GM19351 (cell line): ENCODE measurements at regions not wholly inside any gene's neighbourhood (a gene's known extent, or its start where the extent isn't known, plus 50 kb on each side); places are given as distances from the start of the nearest gene placed in this dataset.

ENCODE experiments used
- ATAC-seq: cut with Tn5 transposase; IDR thresholded peaks from one replicate; pipeline ENCODE4 v1.9.1; 2021; ENCODE audit warnings: mild to moderate bottlenecking, moderate library complexity; ENCODE audit not compliant: unreplicated experiment

DNA sequence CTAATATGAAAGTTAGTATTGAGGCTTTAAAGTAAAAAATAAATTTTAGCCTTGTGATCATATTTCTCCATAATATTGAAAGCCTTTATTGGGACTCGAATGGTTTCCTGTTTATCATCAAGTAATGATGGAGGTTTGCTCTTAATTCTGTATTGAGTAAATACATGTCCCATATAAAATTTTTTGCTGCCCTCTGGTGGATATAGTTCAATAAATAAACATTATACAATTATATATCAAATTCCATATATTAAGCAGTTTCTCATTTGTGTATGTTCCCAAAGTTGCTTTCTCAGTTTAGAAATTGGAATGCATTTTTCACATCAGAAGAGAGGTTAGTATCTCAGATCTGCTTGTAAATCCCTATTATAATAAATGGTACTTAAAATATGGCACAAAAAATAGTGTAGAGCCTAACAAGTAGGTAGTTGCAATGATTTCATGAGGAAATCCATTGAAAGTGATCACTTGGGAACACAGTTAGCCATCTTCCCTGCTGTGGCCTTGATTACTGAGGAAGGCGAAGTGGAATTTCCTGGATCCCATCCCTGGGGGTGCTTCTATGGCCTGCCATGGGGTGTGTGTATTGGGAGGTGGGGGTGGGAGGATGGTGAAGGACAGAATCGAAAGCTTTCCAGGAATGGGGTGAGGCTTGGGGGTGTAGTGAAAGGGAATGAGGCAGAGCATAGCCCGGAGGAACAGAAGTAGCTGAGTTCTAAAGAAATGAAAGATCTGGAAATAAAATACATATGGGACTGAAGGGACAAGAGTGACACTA is 84.1 kb upstream of the C21orf91 start:
- ATAC-seq, result no peak

DNA sequence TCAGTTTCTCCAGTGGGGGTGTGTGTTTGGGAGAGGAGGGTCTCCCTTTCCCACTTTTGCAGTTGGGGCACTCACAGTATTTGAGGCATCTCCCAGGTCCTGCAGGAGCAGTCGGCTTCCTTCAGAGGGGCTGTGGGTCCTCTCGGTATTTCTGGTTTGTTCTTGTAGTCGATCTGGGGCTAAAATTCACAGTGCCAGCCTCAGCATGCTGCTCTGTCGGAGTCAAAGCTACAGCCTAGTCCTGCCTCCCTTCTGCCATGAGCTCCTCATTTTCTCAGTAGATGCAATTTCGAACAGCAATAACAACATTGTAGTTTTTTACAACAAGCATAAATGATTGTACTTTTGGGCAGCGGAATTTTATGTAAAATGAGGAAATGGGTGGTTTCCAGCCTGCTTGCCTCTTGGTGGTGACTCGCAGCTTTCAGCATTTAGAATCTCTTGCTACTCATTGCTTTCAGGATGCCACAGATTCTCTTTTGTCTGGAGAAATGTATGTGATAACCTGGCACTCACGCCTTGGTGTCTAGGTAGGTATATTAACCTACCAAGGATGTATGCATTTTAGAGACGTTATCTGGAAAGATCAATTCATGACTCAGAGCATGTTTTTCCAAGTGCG is 82.4 kb upstream of the C21orf91 start:
- no peak for ATAC-seq

DNA sequence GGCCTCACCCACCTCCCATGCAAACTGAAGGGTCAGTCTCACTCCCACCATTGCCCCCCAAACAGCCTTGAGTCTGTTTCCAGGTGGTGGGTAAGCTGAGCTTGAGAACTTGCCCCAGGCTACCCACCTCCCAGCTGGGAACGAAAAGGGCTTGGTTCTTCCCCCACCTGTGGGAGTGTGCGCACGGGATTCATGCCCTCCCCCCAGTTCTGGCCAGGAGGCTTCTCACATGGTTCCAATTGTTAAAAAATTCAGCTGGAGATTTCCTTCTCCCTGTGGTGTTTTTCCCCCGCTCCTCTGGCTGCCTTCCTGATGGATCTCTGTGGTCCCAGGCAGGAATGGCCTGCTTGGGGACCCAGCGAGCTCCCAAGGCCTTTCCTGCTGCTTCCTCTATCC is 81.8 kb upstream of the C21orf91 start:
- ATAC-seq, result no peak

DNA sequence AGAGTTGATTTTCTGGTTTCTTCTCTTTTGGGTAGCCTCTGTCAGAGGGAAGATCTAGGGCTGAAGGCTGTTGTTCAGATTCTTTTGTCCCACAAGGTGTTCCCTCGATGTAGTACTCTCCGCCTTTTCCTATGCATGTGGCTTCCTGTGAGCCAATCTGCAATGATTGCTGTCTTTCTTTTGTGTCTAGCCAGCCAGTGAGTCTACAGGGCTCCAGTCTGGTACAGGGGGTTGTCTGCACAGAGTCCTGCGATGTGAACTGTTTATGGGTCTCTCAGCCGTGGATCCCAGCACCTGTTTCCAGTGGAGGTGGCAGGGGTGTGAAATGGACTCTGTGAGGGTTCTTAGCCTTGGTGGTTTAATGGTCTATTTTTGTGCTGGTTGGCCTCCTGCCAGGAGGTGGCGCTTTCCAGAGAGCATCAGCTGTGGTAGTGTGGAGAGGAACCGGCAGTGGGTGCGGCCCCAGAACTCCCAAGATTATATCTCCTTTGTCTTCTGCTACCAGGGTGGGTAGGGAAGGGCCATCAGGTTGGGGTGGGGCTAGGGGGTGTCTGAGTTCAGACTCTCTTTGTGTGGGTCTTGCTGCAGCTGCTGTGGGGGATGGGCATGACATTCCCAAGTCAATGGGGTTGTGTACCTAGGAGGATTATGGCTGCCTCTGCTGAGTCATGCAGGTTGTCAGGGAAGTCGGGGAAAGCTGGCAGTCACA is 81.3 kb upstream of the C21orf91 start:
- ATAC-seq, result no peak

DNA sequence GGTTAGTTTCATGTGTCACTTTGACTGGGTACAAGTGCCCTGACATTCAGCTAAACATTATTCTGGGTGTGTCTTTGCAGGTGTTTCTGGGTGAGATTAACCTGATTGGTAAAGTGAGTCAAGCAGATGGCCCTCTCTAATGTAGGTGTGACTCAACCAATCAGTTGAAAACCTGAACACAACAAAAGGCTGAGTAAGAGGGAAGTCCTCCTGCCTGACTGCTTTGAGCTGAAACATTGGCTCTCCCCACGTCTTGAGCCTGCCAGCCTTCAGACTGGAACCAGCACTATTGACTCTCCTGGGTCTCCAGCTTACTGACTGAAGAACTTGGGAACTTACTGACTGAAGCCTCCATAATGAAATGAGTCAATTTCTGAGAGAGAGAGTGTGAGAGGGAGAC is 70.0 kb upstream of the C21orf91 start:
- ATAC-seq, result no peak

DNA sequence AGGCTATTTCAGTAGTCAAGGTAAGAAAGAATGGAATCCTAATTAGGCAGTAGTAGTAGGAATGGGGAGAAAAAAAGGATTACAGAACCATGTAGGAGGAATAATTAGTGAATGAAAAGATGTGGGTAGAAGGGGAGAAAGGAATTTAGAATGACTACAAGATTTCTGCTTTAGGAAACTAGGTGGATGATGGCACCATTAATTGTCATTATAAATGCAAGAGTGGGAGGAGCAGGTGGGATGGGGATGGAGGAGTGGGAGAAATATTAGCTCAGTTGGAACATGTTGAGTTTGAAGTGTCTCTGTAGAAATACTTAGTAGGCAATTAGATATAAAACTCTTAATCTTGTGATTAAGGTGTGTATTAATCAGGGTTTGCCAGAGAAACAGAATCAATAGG is 50.0 kb upstream of the C21orf91 start:
- ATAC-seq, result no peak
